ENCODE measurements at regions not wholly inside any gene's neighbourhood (a gene's known extent, or its start where the extent isn't known, plus 50 kb on each side); places are given as distances from the start of the nearest gene placed in this dataset.
"Not testable (repeated sequence)": the region's sequence is repeated elsewhere in the genome, so short reads cannot be mapped to it uniquely, and the experiment has no call there.

DNA sequence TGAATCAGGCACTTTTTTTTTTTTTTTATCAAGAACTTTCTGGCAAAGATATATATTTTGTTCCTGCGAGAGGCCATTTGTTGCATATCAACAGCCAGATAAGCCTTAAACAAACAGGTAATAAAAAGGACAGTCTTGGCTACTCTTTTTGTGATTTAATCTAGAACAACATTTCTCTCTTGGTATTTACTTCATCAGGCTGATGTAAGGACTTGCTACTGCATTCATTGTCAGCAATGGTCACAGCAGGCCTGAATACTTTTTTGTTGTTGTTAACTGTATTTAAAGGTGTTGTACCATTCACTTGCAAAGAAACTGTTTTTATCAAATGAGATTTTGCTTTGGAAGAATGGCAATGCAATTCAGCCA lies 683.8 kb downstream of the IRS1 start:
- TF ChIP-seq Cebpa-rat (IDR thresholded peaks at IDR 0.05): no peak

DNA sequence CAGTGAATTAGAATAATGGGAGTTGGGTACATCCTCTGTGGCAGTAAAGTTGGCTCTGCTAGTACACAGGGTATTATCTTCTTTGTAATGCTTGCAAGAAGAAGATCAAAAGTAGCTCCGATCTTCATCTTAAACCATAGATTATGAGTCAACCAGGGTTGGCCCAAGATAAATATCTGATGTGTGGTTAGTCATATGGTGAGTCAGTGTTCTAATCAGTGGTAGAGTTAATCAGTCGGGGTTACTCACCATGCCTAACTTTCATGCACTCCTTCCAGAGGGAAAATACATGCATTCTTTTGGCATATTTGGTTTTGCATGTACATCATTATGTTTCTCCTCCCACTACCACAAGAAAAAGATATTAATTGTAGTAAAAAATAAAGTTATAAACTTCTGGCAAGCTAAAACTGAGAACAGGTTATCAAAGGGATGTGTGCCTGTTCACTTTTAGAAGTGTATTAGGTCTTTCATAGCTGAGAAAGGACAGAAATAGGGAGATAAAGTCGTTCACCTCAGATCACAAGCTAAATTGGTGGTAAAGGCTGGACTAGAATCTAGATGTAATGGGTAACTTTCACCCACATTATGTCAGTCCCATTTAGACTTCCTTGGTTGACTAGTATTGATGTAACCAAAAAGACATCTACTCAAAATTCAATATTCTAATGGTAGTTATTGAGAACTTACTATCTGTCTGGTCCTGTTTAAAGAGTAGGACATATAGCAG lies 684.4 kb downstream of the IRS1 start:
- Histone ChIP-seq H3K27ac (no peak overlapping the region), H3K36me3 (no peaks in the 10 kb centered on the region), H3K27me3 (no peaks in the 10 kb centered on the region), H3K4me3 (no peak overlapping the region), H3K9ac (no peak overlapping the region), H3K9me3 (no peaks in the 10 kb centered on the region), H4K20me1 (no peaks in the 10 kb centered on the region), H3K4me1 (no peaks in the 10 kb centered on the region), H3K4me2 (no peak overlapping the region)
- no peak for TF ChIP-seq Cebpa-rat (IDR thresholded peaks at IDR 0.05)

More for the DNA sequence above, 683.8 kb downstream of the IRS1 start:
- no peaks in the 10 kb centered on the region for H3K36me3 ChIP-seq
- H4K20me1 ChIP-seq: no peaks in the 10 kb centered on the region
- no peak overlapping the region for H3K9ac ChIP-seq
- no peak overlapping the region for H3K4me2 ChIP-seq
- no peaks in the 10 kb centered on the region for H3K4me1 ChIP-seq
- H3K9me3 ChIP-seq: no peaks in the 10 kb centered on the region
- no peak overlapping the region for H3K4me3 ChIP-seq
- H3K27me3 ChIP-seq: no peaks in the 10 kb centered on the region
- H3K27ac ChIP-seq: no peak overlapping the region

- no peak overlapping the region for H3K27ac ChIP-seq
Observed at GRCh38 chr2:226114436-226114835, 685.2 kb downstream of the IRS1 start.

DNA sequence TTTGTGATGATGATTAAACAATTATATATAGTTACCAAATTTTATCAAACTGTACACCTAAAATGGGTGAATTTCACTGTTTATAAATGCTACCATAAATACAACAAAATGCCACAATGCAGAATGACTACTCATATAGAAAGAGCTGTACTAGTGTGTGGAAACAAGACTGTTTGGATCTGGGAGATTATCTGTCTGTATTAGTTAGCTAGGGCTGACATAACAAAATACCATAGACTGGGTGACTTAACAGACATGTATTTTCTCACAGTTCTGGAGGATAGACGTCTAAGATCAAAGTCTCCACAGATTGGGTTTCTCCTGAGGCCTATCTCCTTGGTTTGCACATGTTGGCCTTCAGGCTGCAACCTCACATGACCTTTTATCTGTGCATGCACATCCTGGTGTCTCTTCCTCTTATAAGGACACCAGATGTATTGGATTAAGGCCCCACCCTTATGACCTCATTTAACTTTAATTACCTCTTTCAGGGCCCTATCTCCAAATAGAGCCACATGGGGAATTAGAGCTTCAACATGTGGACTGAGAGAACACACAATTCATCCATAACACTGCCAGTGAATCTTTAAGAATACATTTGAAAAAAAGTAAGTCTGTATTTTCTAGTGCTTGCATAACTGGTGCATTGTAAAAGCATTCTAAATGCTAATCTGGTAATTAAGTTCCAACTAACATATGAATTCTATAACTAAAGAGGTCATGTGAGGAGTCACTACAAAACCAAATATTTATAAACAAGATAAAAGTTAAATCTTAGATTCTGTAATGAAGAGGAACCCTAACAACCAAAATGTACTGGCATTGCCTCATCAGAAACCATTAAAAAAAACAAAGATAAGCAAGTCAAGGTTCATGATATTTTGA lies 699.6 kb downstream of the NYAP2 start:
- H3K4me1 ChIP-seq: no peaks in the 10 kb centered on the region
- no peak for TF ChIP-seq Cebpa-rat (IDR thresholded peaks at IDR 0.05)
- H3K27me3 ChIP-seq: no peaks in the 10 kb centered on the region
- no peak overlapping the region for H3K27ac ChIP-seq
- no peak overlapping the region for H3K4me2 ChIP-seq
- H3K4me3 ChIP-seq: no peak overlapping the region
- H3K9me3 ChIP-seq: no peaks in the 10 kb centered on the region
- no peaks in the 10 kb centered on the region for H4K20me1 ChIP-seq
- no peak overlapping the region for H3K9ac ChIP-seq
- no peaks in the 10 kb centered on the region for H3K36me3 ChIP-seq

More at GRCh38 chr2:226114436-226114835, 685.2 kb downstream of the IRS1 start:
- H4K20me1 ChIP-seq: no peaks in the 10 kb centered on the region
- no peak for TF ChIP-seq Cebpa-rat (IDR thresholded peaks at IDR 0.05)
- no peaks in the 10 kb centered on the region for H3K36me3 ChIP-seq
- H3K4me2 ChIP-seq: no peak overlapping the region
- H3K4me3 ChIP-seq: no peak overlapping the region
- no peaks in the 10 kb centered on the region for H3K4me1 ChIP-seq
- no peak overlapping the region for H3K9ac ChIP-seq
- H3K9me3 ChIP-seq: no peaks in the 10 kb centered on the region
- H3K27me3 ChIP-seq: no peaks in the 10 kb centered on the region

DNA sequence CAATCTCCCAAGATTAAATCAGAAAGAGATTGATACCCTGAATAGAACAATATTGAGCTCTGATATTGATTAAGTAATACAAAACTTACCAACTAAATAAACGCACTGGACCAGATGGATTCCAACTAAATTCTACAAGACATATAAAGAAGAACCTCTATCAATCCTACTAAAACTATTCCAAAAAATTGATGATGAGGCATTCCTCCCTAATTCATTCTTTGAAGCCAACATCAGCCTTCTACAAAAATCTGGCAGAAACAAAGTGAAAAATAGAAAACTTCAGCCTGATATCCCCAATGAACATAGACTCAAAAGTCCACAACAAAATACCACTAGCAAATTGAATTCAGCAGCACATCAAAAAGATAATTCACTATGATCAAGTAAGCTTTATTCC lies 695.5 kb downstream of the NYAP2 start:
- H3K36me3 ChIP-seq: no peaks in the 10 kb centered on the region
- H3K27ac ChIP-seq: no peak overlapping the region
- H3K9me3 ChIP-seq: no peaks in the 10 kb centered on the region
- H3K9ac ChIP-seq: no peak overlapping the region
- no peak overlapping the region for H3K4me2 ChIP-seq
- H3K4me1 ChIP-seq: no peaks in the 10 kb centered on the region
- no peaks in the 10 kb centered on the region for H3K27me3 ChIP-seq
- no peak overlapping the region for H3K4me3 ChIP-seq
- no peak for TF ChIP-seq Cebpa-rat (IDR thresholded peaks at IDR 0.05)
- no peaks in the 10 kb centered on the region for H4K20me1 ChIP-seq

DNA sequence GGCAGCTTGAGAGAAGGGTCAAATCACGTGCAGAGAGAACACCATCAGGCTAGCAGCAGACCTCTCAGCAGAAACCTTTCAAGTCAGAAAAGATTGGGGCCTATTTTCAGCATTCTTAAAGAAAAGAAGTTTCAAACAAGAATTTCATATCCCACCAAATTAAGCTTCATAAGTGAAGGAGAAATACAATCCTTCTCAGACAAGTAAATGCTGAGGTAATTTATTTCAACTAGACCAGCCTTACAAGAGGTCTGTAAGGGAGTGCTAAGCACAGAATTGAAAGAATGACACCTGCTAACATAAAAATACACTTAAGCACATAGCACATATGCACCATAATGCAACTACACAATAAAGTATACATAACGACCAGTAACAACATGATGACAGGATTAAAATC lies 693.9 kb downstream of the NYAP2 start:
- Histone ChIP-seq H3K4me2 (no peak overlapping the region), H3K27me3 (no peaks in the 10 kb centered on the region), H3K4me1 (no peaks in the 10 kb centered on the region), H3K4me3 (no peak overlapping the region), H3K9ac (no peak overlapping the region), H3K9me3 (no peaks in the 10 kb centered on the region), H4K20me1 (no peaks in the 10 kb centered on the region), H3K27ac (no peak overlapping the region), H3K36me3 (no peaks in the 10 kb centered on the region)
- no peak for TF ChIP-seq Cebpa-rat (IDR thresholded peaks at IDR 0.05)

DNA sequence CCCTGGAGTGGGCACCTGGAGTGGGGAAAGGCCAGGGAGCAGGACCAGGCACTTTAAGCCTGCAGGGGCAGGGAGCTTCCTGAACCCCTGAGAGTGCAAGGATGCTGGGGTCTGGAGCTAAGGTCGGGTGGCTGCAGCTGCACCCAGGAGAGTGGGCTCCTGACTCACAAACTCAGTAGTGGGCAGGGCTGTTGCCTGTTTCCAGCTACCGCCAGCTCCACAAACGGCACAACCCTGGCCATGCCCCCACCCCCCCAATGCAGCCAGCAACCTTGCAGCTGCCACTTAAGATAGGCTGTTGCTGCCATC lies 688.8 kb downstream of the NYAP2 start:
- Histone ChIP-seq H3K27me3 (no peaks in the 10 kb centered on the region), H3K4me2 (no peak overlapping the region), H3K27ac (no peak overlapping the region), H4K20me1 (no peaks in the 10 kb centered on the region), H3K9ac (no peak overlapping the region), H3K36me3 (no peaks in the 10 kb centered on the region), H3K9me3 (peaks cover 15% of the 10 kb centered on the region), H3K4me3 (no peak overlapping the region), H3K4me1 (no peaks in the 10 kb centered on the region)
- no peak for TF ChIP-seq Cebpa-rat (IDR thresholded peaks at IDR 0.05)

DNA sequence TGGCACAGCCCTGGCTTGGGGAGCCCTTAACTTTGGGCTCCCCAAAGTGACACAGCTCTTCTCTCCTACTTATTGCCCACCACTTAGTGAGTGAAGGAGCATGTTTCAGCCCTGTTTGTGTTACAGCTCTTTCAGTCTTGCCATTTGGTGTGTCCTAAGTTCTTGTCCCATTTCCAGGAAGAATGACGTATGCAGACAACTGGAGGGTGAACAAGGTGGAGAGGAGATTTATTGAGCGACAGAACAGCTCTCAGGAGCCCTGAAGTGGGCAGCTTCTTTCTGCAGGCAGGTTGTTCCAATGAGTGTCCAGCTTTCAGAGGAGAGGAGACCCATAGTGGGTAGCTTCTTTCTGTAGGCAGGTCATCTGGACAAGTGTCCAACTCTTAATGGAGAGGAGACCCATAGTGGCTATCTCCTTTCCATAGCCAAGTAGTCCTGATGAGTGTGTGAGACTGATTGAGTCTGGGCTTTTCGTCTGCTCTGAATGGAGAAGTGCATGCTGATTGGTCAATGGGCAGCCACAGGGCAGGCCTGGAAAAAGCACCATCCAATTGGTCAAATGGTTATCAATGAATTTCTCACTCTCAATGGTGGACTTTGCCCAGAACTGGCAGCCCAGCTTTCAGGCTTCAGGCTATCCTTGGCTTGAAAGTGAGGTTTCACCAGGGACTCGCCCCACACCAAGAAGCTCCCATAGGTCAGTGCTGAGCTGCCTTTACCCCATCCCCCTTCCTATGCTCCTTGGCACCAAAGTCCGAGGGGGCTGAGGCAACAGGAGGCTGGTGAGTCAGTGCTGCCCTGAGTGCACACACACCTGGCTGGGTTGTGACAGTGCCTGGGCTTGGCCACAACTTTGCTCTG lies 688.2 kb downstream of the NYAP2 start:
- Histone ChIP-seq H4K20me1 (no peaks in the 10 kb centered on the region), H3K27me3 (no peaks in the 10 kb centered on the region), H3K9me3 (peaks cover 15% of the 10 kb centered on the region), H3K36me3 (no peaks in the 10 kb centered on the region), H3K9ac (no peak overlapping the region), H3K27ac (no peak overlapping the region), H3K4me1 (no peaks in the 10 kb centered on the region), H3K4me2 (no peak overlapping the region), H3K4me3 (no peak overlapping the region)
- no peak for TF ChIP-seq Cebpa-rat (IDR thresholded peaks at IDR 0.05)

DNA sequence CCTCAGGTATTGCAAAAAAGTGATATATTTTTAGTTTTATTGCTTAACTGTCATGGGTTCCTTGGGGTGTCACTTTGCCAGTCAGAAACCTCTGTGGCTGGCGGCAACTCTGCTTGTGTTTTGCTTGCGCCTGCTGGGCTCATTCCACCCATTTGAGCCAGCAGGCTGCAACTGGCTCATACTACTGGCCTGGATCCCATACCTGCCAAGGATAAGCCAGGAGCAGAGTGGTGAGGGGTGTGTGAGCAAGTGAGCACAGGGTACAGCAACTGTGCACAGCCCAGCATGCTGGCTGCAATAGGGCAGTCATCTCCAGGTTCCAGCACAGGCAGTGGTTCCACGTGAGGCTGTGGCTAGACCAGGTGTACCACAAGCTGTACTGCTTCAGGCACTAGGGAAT lies 687.5 kb downstream of the NYAP2 start:
- H3K9ac ChIP-seq: no peak overlapping the region
- H3K27ac ChIP-seq: no peak overlapping the region
- H4K20me1 ChIP-seq: no peaks in the 10 kb centered on the region
- peaks cover 15% of the 10 kb centered on the region for H3K9me3 ChIP-seq
- H3K4me2 ChIP-seq: no peak overlapping the region
- no peak overlapping the region for H3K4me3 ChIP-seq
- no peaks in the 10 kb centered on the region for H3K36me3 ChIP-seq
- H3K27me3 ChIP-seq: no peaks in the 10 kb centered on the region
- H3K4me1 ChIP-seq: no peaks in the 10 kb centered on the region
- no peak for TF ChIP-seq Cebpa-rat (IDR thresholded peaks at IDR 0.05)

DNA sequence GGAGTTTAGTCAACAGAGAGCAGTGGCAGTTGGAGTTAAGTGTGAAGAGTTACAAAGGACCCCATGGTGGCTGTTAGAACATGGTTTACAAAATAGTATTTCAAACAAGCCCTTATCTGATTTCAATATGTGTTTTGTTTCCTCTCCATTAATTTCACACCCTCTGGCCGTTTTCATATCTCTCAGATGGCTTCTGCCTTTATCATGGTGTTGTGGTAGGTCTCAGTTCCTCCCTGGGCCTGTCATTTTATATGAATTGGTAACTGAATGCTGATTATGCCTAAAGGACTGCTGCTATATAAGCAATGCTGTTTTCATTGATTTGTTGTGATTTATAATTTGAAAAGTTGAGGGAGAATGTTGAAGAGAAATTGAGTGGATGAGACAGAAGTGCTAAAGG lies 686.7 kb downstream of the NYAP2 start:
- Histone ChIP-seq H3K4me2 (no peak overlapping the region), H3K9ac (no peak overlapping the region), H3K9me3 (peaks cover 15% of the 10 kb centered on the region), H3K27me3 (no peaks in the 10 kb centered on the region), H4K20me1 (no peaks in the 10 kb centered on the region), H3K27ac (no peak overlapping the region), H3K36me3 (no peaks in the 10 kb centered on the region), H3K4me3 (no peak overlapping the region), H3K4me1 (no peaks in the 10 kb centered on the region)
- no peak for TF ChIP-seq Cebpa-rat (IDR thresholded peaks at IDR 0.05)

DNA sequence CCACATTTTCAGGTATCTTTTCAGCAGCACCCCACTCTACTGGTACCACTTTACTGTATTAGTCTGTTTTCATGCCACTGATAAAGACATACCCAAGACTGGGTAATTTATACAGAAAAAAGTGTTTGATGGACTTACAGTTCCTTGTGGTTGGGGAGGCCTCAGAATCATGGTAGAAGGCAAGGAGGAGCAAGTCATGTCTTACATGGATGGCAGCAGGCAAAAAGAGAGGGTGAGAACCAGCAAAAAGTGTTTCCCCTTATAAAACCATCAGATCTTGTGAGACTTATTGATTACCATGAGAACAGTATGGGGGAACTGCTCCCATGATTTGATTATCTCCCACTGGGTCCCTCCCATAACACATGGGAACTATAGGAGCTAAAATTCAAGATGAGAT lies 685.9 kb downstream of the NYAP2 start:
- not testable (repeated sequence) for H3K4me3 ChIP-seq, H3K4me1 ChIP-seq, H3K36me3 ChIP-seq, H3K27ac ChIP-seq, H3K9ac ChIP-seq, H3K4me2 ChIP-seq, H3K27me3 ChIP-seq, H4K20me1 ChIP-seq
- peaks cover 15% of the 10 kb centered on the region for H3K9me3 ChIP-seq
